NB4 (cell line): ENCODE measurements at regions not wholly inside any gene's neighbourhood (a gene's known extent, or its start where the extent isn't known, plus 50 kb on each side); places are given as distances from the start of the nearest gene placed in this dataset.

Experiments
- DNase-seq: peaks from one replicate; pipeline ENCODE4 v3.0.0; 2010; ENCODE audit warnings: low read depth
- H3K4me3 ChIP-seq: one replicate; pipeline ENCODE4 v1.5.1; 2011; ENCODE audit warnings: mild to moderate bottlenecking, low read depth, low read length, moderate library complexity
- CTCF ChIP-seq: IDR thresholded peaks from one replicate; pipeline ENCODE4 v1.5.1; 2012; ENCODE audit warnings: low read depth, low read length
- MAX ChIP-seq: IDR thresholded peaks from 2 replicates; pipeline ENCODE4 v1.6.1; 2011; ENCODE audit warnings: low read depth, low read length
- MYC ChIP-seq: IDR thresholded peaks from 2 replicates; pipeline ENCODE4 v1.6.1; 2011; ENCODE audit warnings: low read depth, low read length
- POLR2A ChIP-seq: IDR thresholded peaks from 2 replicates; pipeline ENCODE4 v1.6.1; 2011; ENCODE audit warnings: mild to moderate bottlenecking; ENCODE audit not compliant: insufficient read length; ENCODE audit errors: extremely low read depth

- peak; percentile 47 for DNase-seq
- no peak overlapping the region for H3K4me3 ChIP-seq
- TF ChIP-seq MAX: no peak
- TF ChIP-seq CTCF: peak; percentile 38
- no peak for TF ChIP-seq POLR2A
- no peak for TF ChIP-seq MYC
Measured at GRCh38 chr11:39374963-39375698, 2084.3 kb downstream of the LRRC4C start.

GRCh38 chr11:39367534-39367933, 2091.9 kb downstream of the LRRC4C start:
- no peak for TF ChIP-seq MYC
- no peak for TF ChIP-seq MAX
- TF ChIP-seq CTCF: no peak
- no peak for TF ChIP-seq POLR2A
- H3K4me3 ChIP-seq: no peak overlapping the region
- DNase-seq: peak; percentile 27

- H3K4me3 ChIP-seq: no peak overlapping the region
- DNase-seq: peak; percentile 27
- TF ChIP-seq MYC: no peak
- no peak for TF ChIP-seq CTCF
- no peak for TF ChIP-seq POLR2A
Measured at GRCh38 chr11:39365809-39366436, 2093.5 kb downstream of the LRRC4C start.

- H3K4me3 ChIP-seq: no peak overlapping the region
- TF ChIP-seq CTCF (no peak), MYC (no peak), POLR2A (no peak), MAX (no peak)
- DNase-seq: no peak
Measured at GRCh38 chr11:39363571-39363970, 2095.9 kb downstream of the LRRC4C start.

GRCh38 chr11:39361557-39361956, 2097.9 kb downstream of the LRRC4C start:
- no peak for TF ChIP-seq MAX
- TF ChIP-seq POLR2A: no peak
- TF ChIP-seq CTCF: no peak
- TF ChIP-seq MYC: no peak

More at GRCh38 chr11:39361557-39361956, 2097.9 kb downstream of the LRRC4C start:
- no peak for DNase-seq
- no peak overlapping the region for H3K4me3 ChIP-seq
